ENCODE measurements at regions not wholly inside any gene's neighbourhood (a gene's known extent, or its start where the extent isn't known, plus 50 kb on each side); places are given as distances from the start of the nearest gene placed in this dataset.

DNA sequence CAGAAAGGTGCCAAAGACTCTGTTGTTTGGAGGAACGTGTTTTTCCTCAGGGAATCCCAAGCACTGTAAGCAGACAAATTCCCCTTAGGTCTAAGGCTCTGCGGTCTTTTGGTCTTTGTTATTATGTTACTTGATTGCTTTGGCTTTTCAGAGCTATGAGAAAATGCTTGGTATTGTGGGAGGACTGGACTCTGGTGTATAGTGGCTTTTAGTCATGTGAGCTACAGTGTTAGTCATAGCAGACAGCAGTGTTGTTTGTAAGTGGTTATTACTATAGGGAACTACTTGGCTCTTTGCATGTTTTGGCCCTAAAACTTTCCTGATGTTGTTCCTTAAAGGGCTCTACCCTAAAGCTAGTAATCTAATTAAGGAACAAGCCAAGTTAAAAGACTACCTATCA, 956.2 kb upstream of the LRATD1 start:
- Mint-ChIP-seq H3K36me3 (ENCODE audit: low read depth) (no peaks in the 10 kb centered on the region), H3K9me3 (peaks cover 17% of the 10 kb centered on the region), H3K4me1 (ENCODE audit: low read depth) (no peaks in the 10 kb centered on the region), H3K27ac (no peak overlapping the region), H3K4me3 (no peak overlapping the region), H3K27me3 (no peaks in the 10 kb centered on the region)
- ChIA-PET POLR2A (no interaction called here), CTCF (no interaction called here)
- ATAC-seq (no peak), DNase-seq (no peak)
- intact Hi-C loops (cut with micrococcal nuclease) = no loop called here
- TF ChIP-seq, protein P1, sequence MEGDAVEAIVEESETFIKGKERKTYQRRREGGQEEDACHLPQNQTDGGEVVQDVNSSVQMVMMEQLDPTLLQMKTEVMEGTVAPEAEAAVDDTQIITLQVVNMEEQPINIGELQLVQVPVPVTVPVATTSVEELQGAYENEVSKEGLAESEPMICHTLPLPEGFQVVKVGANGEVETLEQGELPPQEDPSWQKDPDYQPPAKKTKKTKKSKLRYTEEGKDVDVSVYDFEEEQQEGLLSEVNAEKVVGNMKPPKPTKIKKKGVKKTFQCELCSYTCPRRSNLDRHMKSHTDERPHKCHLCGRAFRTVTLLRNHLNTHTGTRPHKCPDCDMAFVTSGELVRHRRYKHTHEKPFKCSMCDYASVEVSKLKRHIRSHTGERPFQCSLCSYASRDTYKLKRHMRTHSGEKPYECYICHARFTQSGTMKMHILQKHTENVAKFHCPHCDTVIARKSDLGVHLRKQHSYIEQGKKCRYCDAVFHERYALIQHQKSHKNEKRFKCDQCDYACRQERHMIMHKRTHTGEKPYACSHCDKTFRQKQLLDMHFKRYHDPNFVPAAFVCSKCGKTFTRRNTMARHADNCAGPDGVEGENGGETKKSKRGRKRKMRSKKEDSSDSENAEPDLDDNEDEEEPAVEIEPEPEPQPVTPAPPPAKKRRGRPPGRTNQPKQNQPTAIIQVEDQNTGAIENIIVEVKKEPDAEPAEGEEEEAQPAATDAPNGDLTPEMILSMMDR (IDR thresholded peaks at IDR 0.05) = no peak

DNA sequence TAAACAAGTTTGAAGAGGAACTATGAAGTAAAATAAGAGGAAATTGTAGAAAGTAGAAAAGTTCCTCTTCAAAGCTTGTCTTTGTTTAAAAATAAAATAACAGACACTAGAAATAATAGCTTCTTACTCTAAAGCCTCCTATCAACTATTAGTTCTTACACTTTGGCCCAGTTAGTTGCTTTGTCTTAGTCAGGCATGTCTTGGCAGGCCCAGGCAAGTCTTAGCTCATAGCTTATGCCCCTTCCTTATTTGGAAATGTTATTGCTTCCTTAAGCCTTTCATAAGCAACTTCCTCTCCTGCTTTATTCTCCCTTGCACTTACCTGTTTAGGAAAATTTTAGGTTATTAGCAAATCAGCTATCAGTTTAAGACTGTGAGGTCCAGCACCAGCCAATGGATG, 950.6 kb upstream of the LRATD1 start:
- no peak for DNase-seq
- no peak overlapping the region for H3K27ac Mint-ChIP-seq
- H3K27me3 Mint-ChIP-seq = no peaks in the 10 kb centered on the region
- ATAC-seq = no peak
- H3K9me3 Mint-ChIP-seq = peaks cover 9% of the 10 kb centered on the region
- TF ChIP-seq, protein P1 (IDR thresholded peaks at IDR 0.05) = no peak
- ChIA-PET CTCF (no interaction called here), POLR2A (no interaction called here)
- no peaks in the 10 kb centered on the region for H3K36me3 Mint-ChIP-seq (ENCODE audit: low read depth)
- intact Hi-C loops (cut with micrococcal nuclease) = no loop called here
- H3K4me3 Mint-ChIP-seq = no peak overlapping the region
- no peaks in the 10 kb centered on the region for H3K4me1 Mint-ChIP-seq (ENCODE audit: low read depth)

DNA sequence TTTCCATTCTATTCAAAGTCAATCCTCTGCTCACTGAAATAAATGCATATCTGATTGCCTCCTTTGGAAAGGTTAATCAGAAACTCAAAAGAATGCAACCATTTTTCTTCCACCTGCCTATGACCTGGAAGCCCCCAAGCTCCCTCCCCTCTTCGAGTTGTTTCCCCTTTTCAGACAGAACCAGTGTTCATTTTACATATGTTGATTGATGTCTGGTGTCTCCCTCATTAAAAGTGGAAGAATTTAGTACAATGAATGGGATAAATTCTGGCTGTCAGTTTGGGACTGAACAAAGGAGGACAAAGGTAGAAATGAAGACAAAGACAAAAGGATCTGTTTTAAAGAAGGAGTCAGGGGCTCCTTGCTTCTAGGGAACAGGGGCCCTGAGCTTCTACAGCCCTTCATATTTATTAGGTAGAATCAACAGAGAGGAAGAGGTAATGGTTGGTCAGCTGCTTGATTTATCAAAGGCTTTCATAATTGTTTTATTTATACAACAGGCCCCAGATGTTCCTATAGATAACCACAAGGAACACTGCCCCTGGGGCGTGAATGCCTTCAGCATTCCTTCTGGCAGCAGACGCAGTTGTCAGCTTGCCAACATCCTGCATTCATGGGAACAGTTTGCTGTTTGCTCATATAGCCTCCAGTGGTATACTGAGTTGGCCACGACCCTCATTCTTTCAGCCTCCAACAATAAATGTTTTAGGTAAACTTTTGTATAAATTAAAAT, 949.8 kb upstream of the LRATD1 start:
- CTCF ChIA-PET = no interaction called here
- Mint-ChIP-seq H3K36me3 (ENCODE audit: low read depth) (no peaks in the 10 kb centered on the region), H3K4me1 (ENCODE audit: low read depth) (no peaks in the 10 kb centered on the region), H3K27me3 (no peaks in the 10 kb centered on the region), H3K27ac (no peak overlapping the region), H3K4me3 (no peak overlapping the region), H3K9me3 (peaks cover 9% of the 10 kb centered on the region)
- intact Hi-C loops (cut with micrococcal nuclease) = no loop called here
- TF ChIP-seq, protein P1 (IDR thresholded peaks at IDR 0.05) = no peak
- DNase-seq (no peak), ATAC-seq (no peak)
- POLR2A ChIA-PET = no interaction called here

DNA sequence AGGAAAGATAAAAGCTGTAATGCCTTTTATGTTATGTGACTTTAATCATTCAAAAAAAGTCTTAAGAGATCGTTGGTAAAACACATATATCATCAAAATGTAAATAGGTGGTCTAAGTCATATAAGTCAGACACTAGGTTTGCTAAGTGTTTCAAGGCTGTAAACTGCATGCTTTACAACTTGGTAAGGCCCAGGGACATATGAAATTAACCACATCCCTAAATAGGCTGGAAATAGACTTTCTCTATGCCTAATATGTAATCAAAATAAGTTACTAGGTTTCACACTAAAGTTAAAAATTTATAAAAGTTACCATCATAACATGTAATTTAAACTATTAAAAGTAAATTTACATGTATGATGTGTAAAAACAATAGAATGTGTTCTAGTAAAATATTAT, 946.3 kb upstream of the LRATD1 start:
- CTCF ChIA-PET = no interaction called here
- TF ChIP-seq, protein P1 (IDR thresholded peaks at IDR 0.05) = no peak
- DNase-seq (no peak), ATAC-seq (no peak)
- no peak overlapping the region for H3K4me3 Mint-ChIP-seq
- H3K36me3 Mint-ChIP-seq (ENCODE audit: low read depth) = no peaks in the 10 kb centered on the region
- intact Hi-C loops (cut with micrococcal nuclease) = no loop called here
- H3K27ac Mint-ChIP-seq = no peak overlapping the region
- H3K9me3 Mint-ChIP-seq = peaks cover 4% of the 10 kb centered on the region
- no peaks in the 10 kb centered on the region for H3K4me1 Mint-ChIP-seq (ENCODE audit: low read depth)
- no peaks in the 10 kb centered on the region for H3K27me3 Mint-ChIP-seq
- POLR2A ChIA-PET = no interaction called here

DNA sequence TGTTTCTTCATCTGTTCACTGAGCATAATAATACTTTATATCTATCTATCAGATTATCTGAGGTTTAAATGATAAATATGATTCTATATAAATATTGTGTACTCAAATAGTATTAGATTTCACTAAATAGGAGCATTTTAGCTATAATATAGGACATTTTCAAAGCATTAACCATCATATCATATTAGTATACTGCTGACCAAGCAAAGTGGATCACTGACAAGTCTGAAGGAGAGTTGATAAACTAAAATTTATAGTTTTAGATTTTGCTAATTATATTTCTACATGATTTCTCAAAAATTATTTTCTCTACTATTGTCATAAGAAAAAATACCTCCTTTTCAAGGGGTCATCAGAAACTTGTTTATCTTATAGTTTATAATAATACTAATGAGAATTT, 937.8 kb upstream of the LRATD1 start:
- POLR2A ChIA-PET = no interaction called here
- Mint-ChIP-seq H3K36me3 (ENCODE audit: low read depth) (no peaks in the 10 kb centered on the region), H3K4me3 (no peak overlapping the region), H3K4me1 (ENCODE audit: low read depth) (no peaks in the 10 kb centered on the region), H3K27me3 (no peaks in the 10 kb centered on the region), H3K9me3 (peaks cover 9% of the 10 kb centered on the region), H3K27ac (no peak overlapping the region)
- ATAC-seq (no peak), DNase-seq (no peak)
- CTCF ChIA-PET = no interaction called here
- TF ChIP-seq, protein P1 (IDR thresholded peaks at IDR 0.05) = no peak
- intact Hi-C loops (cut with micrococcal nuclease) = no loop called here

Data from activated CD8-positive, alpha-beta T cell treated with anti-CD3 and anti-CD28 coated beads for 36 hours (primary cell).